Ishikawa (cell line): ENCODE measurements at regions not wholly inside any gene's neighbourhood (a gene's known extent, or its start where the extent isn't known, plus 50 kb on each side); places are given as distances from the start of the nearest gene placed in this dataset.

Source experiments
- CEBPB ChIP-seq: IDR thresholded peaks from 2 replicates; pipeline ENCODE4 v1.6.1; 2012
- CREB1 ChIP-seq: IDR thresholded peaks from 2 replicates; pipeline ENCODE4 v1.6.1; 2012; ENCODE audit warnings: low read depth
- EGR1 ChIP-seq: IDR thresholded peaks from 2 replicates; pipeline ENCODE4 v1.6.1; 2012
- EP300 ChIP-seq: IDR thresholded peaks from 2 replicates; pipeline ENCODE4 v1.6.1; 2012; ENCODE audit warnings: borderline replicate concordance
- FOXM1 ChIP-seq: IDR thresholded peaks from 2 replicates; pipeline ENCODE4 v1.6.1; 2012; ENCODE audit warnings: low read depth, borderline replicate concordance
- MAX ChIP-seq: IDR thresholded peaks from 2 replicates; pipeline ENCODE4 v1.6.1; 2012
- NFIC ChIP-seq: IDR thresholded peaks from 2 replicates; pipeline ENCODE4 v1.6.1; 2012
- RAD21 ChIP-seq: IDR thresholded peaks from 2 replicates; pipeline ENCODE4 v1.6.1; 2012; ENCODE audit warnings: low read depth
- REST ChIP-seq: IDR thresholded peaks from 2 replicates; pipeline ENCODE4 v1.6.1; 2012; ENCODE audit warnings: low read depth, mild to moderate bottlenecking
- TAF1 ChIP-seq: IDR thresholded peaks from 2 replicates; pipeline ENCODE4 v1.6.1; 2012; ENCODE audit warnings: low read depth, mild to moderate bottlenecking
- TCF12 ChIP-seq: IDR thresholded peaks from 2 replicates; pipeline ENCODE4 v1.6.1; 2012; ENCODE audit warnings: low read depth
- TEAD4 ChIP-seq: IDR thresholded peaks from 2 replicates; pipeline ENCODE4 v1.6.1; 2012
- USF1 ChIP-seq: IDR thresholded peaks from 2 replicates; pipeline ENCODE4 v1.6.1; 2012
- YY1 ChIP-seq: IDR thresholded peaks from 2 replicates; pipeline ENCODE4 v1.6.1; 2012; ENCODE audit warnings: low read depth
- ZBTB7A ChIP-seq: IDR thresholded peaks from 2 replicates; pipeline ENCODE4 v1.6.1; 2012; ENCODE audit warnings: low read depth

- no peak for TF ChIP-seq MAX
- TF ChIP-seq CREB1, result no peak
Measured at GRCh38 chr2:11090187-11090586, 65.1 kb upstream of the SLC66A3 start.

- TF ChIP-seq NFIC (no peak), RAD21 (no peak)
Measured at GRCh38 chr2:11092701-11093335, 62.4 kb upstream of the SLC66A3 start.

GRCh38 chr2:11093467-11093866 is 61.8 kb upstream of the SLC66A3 start:
- TF ChIP-seq EGR1 (no peak), TEAD4 (no peak), USF1 (no peak), TCF12 (no peak), MAX (no peak), REST (no peak), TAF1 (no peak), CEBPB (no peak)

- TF ChIP-seq TAF1, result no peak
- no peak for TF ChIP-seq EGR1
- TF ChIP-seq MAX, result no peak
- no peak for TF ChIP-seq YY1
- TF ChIP-seq TCF12, result no peak
Measured at GRCh38 chr2:11094021-11094810, 61.1 kb upstream of the SLC66A3 start.

- TF ChIP-seq CEBPB (no peak), REST (no peak), TCF12 (no peak), ZBTB7A (no peak), MAX (no peak), TEAD4 (no peak), USF1 (no peak), FOXM1 (no peak), RAD21 (no peak), CREB1 (no peak), EP300 (no peak), NFIC (no peak)
Measured at GRCh38 chr2:11096591-11096990, 58.7 kb upstream of the SLC66A3 start.

GRCh38 chr2:11097038-11097720 is 58.1 kb upstream of the SLC66A3 start:
- TF ChIP-seq FOXM1 (no peak), YY1 (no peak)
